ENCODE measurements at regions not wholly inside any gene's neighbourhood (a gene's known extent, or its start where the extent isn't known, plus 50 kb on each side); places are given as distances from the start of the nearest gene placed in this dataset.

DNA sequence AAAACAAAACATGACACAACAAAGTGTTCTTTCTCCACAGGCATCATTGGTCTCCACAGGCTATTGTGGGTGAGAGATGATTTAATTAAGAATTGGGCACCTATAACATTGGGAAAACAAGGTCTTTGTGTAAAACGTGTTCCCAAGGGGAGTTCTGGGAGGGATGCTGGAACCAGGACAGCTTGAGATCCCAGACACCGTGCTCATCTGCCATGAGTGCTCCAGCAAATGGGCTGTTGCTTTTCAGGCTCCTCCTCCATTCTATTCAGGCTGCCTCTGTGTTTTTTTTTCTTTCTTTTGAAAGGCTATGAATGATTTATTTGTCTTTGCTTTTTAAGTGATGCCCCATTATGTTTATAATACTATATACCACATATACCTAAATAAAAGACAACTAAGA, 122.4 kb downstream of the DACT1 start:
- no peaks in the 10 kb centered on the region for H3K36me3 Mint-ChIP-seq (ENCODE audit: insufficient read depth, unreplicated experiment)

GRCh38 chr14:58762629-58763028, 124.9 kb downstream of the DACT1 start:
- no peak for TF ChIP-seq CTCF (IDR thresholded peaks at IDR 0.05; ENCODE audit: unreplicated experiment)
- Mint-ChIP-seq H3K4me3 (ENCODE audit: unreplicated experiment) (no peak overlapping the region), H3K27ac (ENCODE audit: low read depth, unreplicated experiment) (no peak overlapping the region), H3K9me3 (ENCODE audit: unreplicated experiment) (no peaks in the 10 kb centered on the region), H3K27me3 (ENCODE audit: insufficient read depth, unreplicated experiment) (peaks cover 98% of the 10 kb centered on the region), H3K36me3 (ENCODE audit: insufficient read depth, unreplicated experiment) (no peaks in the 10 kb centered on the region), H3K4me1 (ENCODE audit: insufficient read depth, unreplicated experiment) (no peaks in the 10 kb centered on the region)
- no peak for DNase-seq (ENCODE audit: unreplicated experiment)
- ChIA-PET POLR2A (interaction anchor here (0.6 kb wide), 1 partner anchor 14 kb away, joined by 3 read pairs; no protein-coding TSS in a partner anchor), CTCF (interaction anchor here (0.7 kb wide), 1 partner anchor 637 kb away, joined by 3 read pairs; no protein-coding TSS in a partner anchor)
- BruUV-seq (replicated peaks), result no TSS peak
- intact Hi-C loops (cut with micrococcal nuclease), result no loop called here

More for the DNA sequence above, 122.4 kb downstream of the DACT1 start:
- no TSS peak for BruUV-seq (replicated peaks)
- TF ChIP-seq CTCF (IDR thresholded peaks at IDR 0.05; ENCODE audit: unreplicated experiment), result no peak
- ChIA-PET POLR2A (no interaction called here), CTCF (no interaction called here)
- Mint-ChIP-seq H3K4me3 (ENCODE audit: unreplicated experiment) (no peak overlapping the region), H3K4me1 (ENCODE audit: insufficient read depth, unreplicated experiment) (no peaks in the 10 kb centered on the region), H3K27ac (ENCODE audit: low read depth, unreplicated experiment) (no peak overlapping the region), H3K27me3 (ENCODE audit: insufficient read depth, unreplicated experiment) (peaks cover 90% of the 10 kb centered on the region), H3K9me3 (ENCODE audit: unreplicated experiment) (no peaks in the 10 kb centered on the region)
- intact Hi-C loops (cut with micrococcal nuclease), result no loop called here
- no peak for DNase-seq (ENCODE audit: unreplicated experiment)

DNA sequence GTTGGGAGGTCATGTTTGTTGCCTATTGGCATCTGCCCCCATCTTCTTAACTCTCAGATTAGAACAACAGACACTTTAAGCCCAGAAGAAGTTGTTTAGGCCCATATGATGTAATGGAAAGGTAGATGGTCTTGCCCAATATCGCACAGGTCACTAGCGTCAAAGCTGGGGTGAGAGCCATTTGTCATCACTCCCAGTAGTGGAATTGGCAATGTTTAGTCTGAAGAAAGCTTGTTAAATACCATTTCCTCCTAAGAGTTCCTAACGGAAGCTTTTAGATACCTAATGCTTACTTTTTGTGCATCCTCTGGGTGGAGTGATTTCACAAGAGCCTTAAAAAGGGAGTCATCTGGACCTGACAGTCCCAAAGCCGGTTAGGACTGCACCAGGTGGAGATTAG, 125.4 kb downstream of the DACT1 start:
- DNase-seq (ENCODE audit: unreplicated experiment), result no peak
- CTCF ChIA-PET, result interaction anchor here (0.7 kb wide), 1 partner anchor 11 kb away, joined by 3 read pairs; no protein-coding TSS in a partner anchor
- no TSS peak for BruUV-seq (replicated peaks)
- Mint-ChIP-seq H3K27me3 (ENCODE audit: insufficient read depth, unreplicated experiment) (peaks cover 92% of the 10 kb centered on the region), H3K9me3 (ENCODE audit: unreplicated experiment) (no peaks in the 10 kb centered on the region), H3K4me3 (ENCODE audit: unreplicated experiment) (no peak overlapping the region), H3K4me1 (ENCODE audit: insufficient read depth, unreplicated experiment) (no peaks in the 10 kb centered on the region), H3K36me3 (ENCODE audit: insufficient read depth, unreplicated experiment) (no peaks in the 10 kb centered on the region), H3K27ac (ENCODE audit: low read depth, unreplicated experiment) (no peak overlapping the region)
- intact Hi-C loops (cut with micrococcal nuclease), result no loop called here
- TF ChIP-seq CTCF (IDR thresholded peaks at IDR 0.05; ENCODE audit: unreplicated experiment), result no peak
- POLR2A ChIA-PET, result interaction anchor here (0.6 kb wide), 1 partner anchor 14 kb away, joined by 3 read pairs; no protein-coding TSS in a partner anchor

GRCh38 chr14:58765418-58765831, 127.7 kb downstream of the DACT1 start:
- Mint-ChIP-seq H3K9me3 (ENCODE audit: unreplicated experiment) (no peaks in the 10 kb centered on the region), H3K27ac (ENCODE audit: low read depth, unreplicated experiment) (no peak overlapping the region), H3K36me3 (ENCODE audit: insufficient read depth, unreplicated experiment) (no peaks in the 10 kb centered on the region), H3K4me1 (ENCODE audit: insufficient read depth, unreplicated experiment) (no peaks in the 10 kb centered on the region), H3K4me3 (ENCODE audit: unreplicated experiment) (no peak overlapping the region), H3K27me3 (ENCODE audit: insufficient read depth, unreplicated experiment) (peaks cover 70% of the 10 kb centered on the region)
- POLR2A ChIA-PET, result no interaction called here
- BruUV-seq (replicated peaks), result no TSS peak
- intact Hi-C loops (cut with micrococcal nuclease), result no loop called here
- no peak for DNase-seq (ENCODE audit: unreplicated experiment)
- no peak for TF ChIP-seq CTCF (IDR thresholded peaks at IDR 0.05; ENCODE audit: unreplicated experiment)
- CTCF ChIA-PET, result interaction anchor here (0.5 kb wide), 1 partner anchor 247 kb away, joined by 3 read pairs; no protein-coding TSS in a partner anchor

Measured in MCF 10A (cell line).